ENCODE measurements at regions not wholly inside any gene's neighbourhood (a gene's known extent, or its start where the extent isn't known, plus 50 kb on each side); places are given as distances from the start of the nearest gene placed in this dataset.

GRCh38 chr5:165781738-165782137 lies 2276.3 kb downstream of the MAT2B start:
- TF ChIP-seq CTCF (IDR thresholded peaks at IDR 0.05; ENCODE audit: low read depth, low read length, missing input control) = no peak
- no peak for TF ChIP-seq TAF1 (conservative IDR thresholded peaks at IDR 0.05)
- TF ChIP-seq REST (IDR thresholded peaks at IDR 0.05) = no peak
- TF ChIP-seq EGR1 (IDR thresholded peaks at IDR 0.05; ENCODE audit: low read depth in 2 of 2) = no peak
- no peak for TF ChIP-seq MAX (IDR thresholded peaks at IDR 0.05)
- no peak for TF ChIP-seq SP1 (IDR thresholded peaks at IDR 0.05)

Measured in liver (tissue), 3 donors.